Spleen (tissue), 11 donors: ENCODE measurements at regions not wholly inside any gene's neighbourhood (a gene's known extent, or its start where the extent isn't known, plus 50 kb on each side); places are given as distances from the start of the nearest gene placed in this dataset.
"Not testable (repeated sequence)": the region's sequence is repeated elsewhere in the genome, so short reads cannot be mapped to it uniquely, and the experiment has no call there.

Experiments used
- DNase-seq: peaks from one replicate; pipeline ENCODE4 v3.0.0-alpha.2; 2020
- H3K27ac ChIP-seq, 8 donors: fragments of 200-600 bp; sonication (generic) in 7 of 8; 1 replicate in 4 of 8; 2 replicates in 4 of 8; pipeline versions ENCODE4 v1.5.0 to v1.8.0; 2016 to 2021; ENCODE audit warnings: inconsistent platforms in 4 of 8, mild to moderate bottlenecking in 4 of 8, moderate library complexity in 1 of 8
- H3K27me3 ChIP-seq, 7 donors: fragments of 200-600 bp; sonication (generic) in 6 of 7; replicated peaks in 1 of 7; 1 replicate in 4 of 7; 2 replicates in 3 of 7; pipeline versions ENCODE4 v1.5.0 to v1.8.0; 2016 to 2021; ENCODE audit warnings: inconsistent platforms in 3 of 7, mild to moderate bottlenecking in 1 of 7
- H3K36me3 ChIP-seq, 6 donors: fragments of 200-600 bp; sonication (generic) in 5 of 6; 1 replicate in 4 of 6; 2 replicates in 2 of 6; pipeline versions ENCODE4 v1.5.0 to v1.8.0; 2016 to 2021; ENCODE audit warnings: inconsistent platforms in 2 of 6
- H3K4me1 ChIP-seq, 6 donors: fragments of 200-600 bp; sonication (generic) in 5 of 6; 1 replicate in 3 of 6; 2 replicates in 3 of 6; pipeline versions ENCODE4 v1.5.0 to v1.8.0; 2016 to 2021; ENCODE audit warnings: inconsistent platforms in 3 of 6
- H3K4me3 ChIP-seq, 8 donors: fragments of 200-600 bp; sonication (generic) in 7 of 8; 1 replicate in 4 of 8; 2 replicates in 4 of 8; pipeline versions ENCODE4 v1.5.0 to v1.8.0; 2016 to 2021; ENCODE audit warnings: inconsistent platforms in 4 of 8, mild to moderate bottlenecking in 4 of 8, moderate library complexity in 2 of 8
- H3K9me3 ChIP-seq, 8 donors: fragments of 200-600 bp; sonication (generic) in 7 of 8; 1 replicate in 4 of 8; 2 replicates in 4 of 8; pipeline versions ENCODE4 v1.5.0 to v1.8.0; 2016 to 2021; ENCODE audit warnings: inconsistent platforms in 4 of 8
- CTCF ChIP-seq, 11 experiments: fragments of 200-600 bp in 7 of 11; fragments of 450-650 bp in 4 of 11; sonication (generic) in 4 of 11; IDR thresholded peaks in 8 of 11; conservative IDR thresholded peaks in 3 of 11; 1 replicate in 7 of 11; 2 replicates in 4 of 11; pipeline versions ENCODE4 v1.4.0 to v1.8.0; 2016 to 2021; ENCODE audit warnings: antibody characterized with exemption in 11 of 11, inconsistent platforms in 4 of 11, mild to moderate bottlenecking in 1 of 11
- POLR2A ChIP-seq, 3 donors: fragments of 450-650 bp; IDR thresholded peaks; one replicate each; pipeline ENCODE4 v1.5.1; 2017; ENCODE audit warnings: antibody characterized with exemption in 3 of 3, mild to moderate bottlenecking in 1 of 3
- POLR2AphosphoS5 ChIP-seq, 3 donors: sonication (generic); formaldehyde crosslinking; IDR thresholded peaks; one replicate each; pipeline ENCODE4 v1.5.1; 2017; ENCODE audit warnings: antibody characterized with exemption in 3 of 3
- WGBS, 5 donors: extraction: QIAGEN DNeasy Blood & Tissue Kit in 3 of 5; methylation state at CpG; one replicate each; pipeline versions ENCODE4 v1.1.5 to v1.1.7; 2013 to 2018; 5-methylcytosine and 5-hydroxymethylcytosine counted together
- intact Hi-C: fragments of 100-400 bp; cut with DNase I; formaldehyde crosslinking; loops from one replicate; pipeline ENCODE4 v1.15.0; 2023; ENCODE audit warnings: low total_unique reads
- donor health status: healthy with polysubstance abuse.
- donor health status: DM: no; HTN: no; CAD: no; lungs with moderate emphysema.
- donor health status: DM: no; HTN: no; CAD: no.
- donor health status: Bipolar disorder and iron deficiency.
- donor health status: healthy.
- donor health status: DM: no; HTN: no; CAD: no.
- donor health status: DM: yes; HTN: yes; CAD: no.

- H3K4me3 ChIP-seq = no peak overlapping the region
- no peak overlapping the region for H3K27ac ChIP-seq
- intact Hi-C loops = no loop called here
- 74 to 86% (median 78%) methylated on average over 4 to 12 of the region's 12 CpGs for WGBS, 5 donors
- no peaks in the 10 kb centered on the region for H3K36me3 ChIP-seq
- TF ChIP-seq POLR2A (IDR thresholded peaks at IDR 0.05) (no peak), POLR2AphosphoS5 (IDR thresholded peaks at IDR 0.05) (no peak), CTCF (IDR thresholded peaks at IDR 0.05 in 8 of 11, conservative IDR thresholded peaks at IDR 0.05 in 3 of 11) (no peak)
- H3K9me3 ChIP-seq = no peaks in the 10 kb centered on the region
- no peak for DNase-seq
- H3K4me1 ChIP-seq = no peaks in the 10 kb centered on the region
- H3K27me3 ChIP-seq = no peaks in the 10 kb centered on the region
These were observed 216.4 kb upstream of the SGCG start for GRCh38 chr13:22964245-22964966.

GRCh38 chr13:22965011-22965857 lies 215.5 kb upstream of the SGCG start:
- H3K36me3 ChIP-seq, H3K27ac ChIP-seq, H3K9me3 ChIP-seq, intact Hi-C loops, DNase-seq, H3K27me3 ChIP-seq, H3K4me1 ChIP-seq, H3K4me3 ChIP-seq: not testable (repeated sequence)
- WGBS, 5 donors = 76 to 84% (median 81%) methylated on average over 24 to 28 of the region's 28 CpGs

- WGBS, 5 donors = 86 to 94% (median 92%) methylated on average over 3 to 7 of the region's 8 CpGs; no CpG with 5 or more reads in 1 of the 5 donors
- H3K36me3 ChIP-seq, H3K27me3 ChIP-seq, H3K4me1 ChIP-seq, H3K27ac ChIP-seq, H3K9me3 ChIP-seq, DNase-seq, intact Hi-C loops, H3K4me3 ChIP-seq: not testable (repeated sequence)
These were observed 214.9 kb upstream of the SGCG start for GRCh38 chr13:22965858-22966239.

- 67 to 94% (median 91%) methylated on average over 3 to 13 of the region's 13 CpGs for WGBS, 5 donors
- DNase-seq, H3K4me1 ChIP-seq, H3K4me3 ChIP-seq, H3K9me3 ChIP-seq, H3K36me3 ChIP-seq, H3K27me3 ChIP-seq, H3K27ac ChIP-seq, intact Hi-C loops: not testable (repeated sequence)
These were observed 214.0 kb upstream of the SGCG start for GRCh38 chr13:22966753-22967152.

- no peak overlapping the region for H3K4me3 ChIP-seq
- 83 to 86% (median 85%) methylated on average over 4 to 6 of the region's 6 CpGs for WGBS, 5 donors
- H3K27me3 ChIP-seq = no peaks in the 10 kb centered on the region
- H3K9me3 ChIP-seq = no peaks in the 10 kb centered on the region
- H3K36me3 ChIP-seq = no peaks in the 10 kb centered on the region
- intact Hi-C loops = no loop called here
- no peak overlapping the region for H3K27ac ChIP-seq
- no peak for DNase-seq
- TF ChIP-seq CTCF (IDR thresholded peaks at IDR 0.05 in 8 of 11, conservative IDR thresholded peaks at IDR 0.05 in 3 of 11) = no peak
- no peak for TF ChIP-seq POLR2A (IDR thresholded peaks at IDR 0.05)
- no peak for TF ChIP-seq POLR2AphosphoS5 (IDR thresholded peaks at IDR 0.05)
- H3K4me1 ChIP-seq = no peaks in the 10 kb centered on the region
These were observed 213.1 kb upstream of the SGCG start for GRCh38 chr13:22967669-22968068.
